GM21825 (cell line): ENCODE measurements at regions not wholly inside any gene's neighbourhood (a gene's known extent, or its start where the extent isn't known, plus 50 kb on each side); places are given as distances from the start of the nearest gene placed in this dataset.
"Not testable (repeated sequence)": the region's sequence is repeated elsewhere in the genome, so short reads cannot be mapped to it uniquely, and the experiment has no call there.

ENCODE experiments used
- ATAC-seq: cut with Tn5 transposase; IDR thresholded peaks from one replicate; pipeline ENCODE4 v1.9.1; 2021; ENCODE audit warnings: mild to moderate bottlenecking, moderate library complexity; ENCODE audit not compliant: unreplicated experiment

DNA sequence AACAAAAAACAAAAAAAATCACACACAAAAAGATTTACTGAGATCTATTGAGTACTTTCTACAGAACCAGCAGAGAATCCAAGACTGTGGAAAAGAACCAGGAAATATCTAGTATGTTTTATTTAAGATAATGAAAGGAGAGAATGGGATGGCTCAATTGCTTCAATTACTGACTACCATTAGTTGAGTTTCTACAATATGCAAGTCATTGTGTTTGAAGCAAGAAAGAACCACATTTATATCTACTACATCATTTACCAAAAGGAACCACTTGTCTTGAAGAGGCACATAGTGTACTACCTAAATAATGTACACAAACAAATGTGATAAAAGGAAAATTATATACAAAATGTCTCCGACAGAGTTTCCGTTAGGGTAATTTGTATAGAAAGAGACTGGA lies 325.9 kb upstream of the TNC start:
- no peak for ATAC-seq

DNA sequence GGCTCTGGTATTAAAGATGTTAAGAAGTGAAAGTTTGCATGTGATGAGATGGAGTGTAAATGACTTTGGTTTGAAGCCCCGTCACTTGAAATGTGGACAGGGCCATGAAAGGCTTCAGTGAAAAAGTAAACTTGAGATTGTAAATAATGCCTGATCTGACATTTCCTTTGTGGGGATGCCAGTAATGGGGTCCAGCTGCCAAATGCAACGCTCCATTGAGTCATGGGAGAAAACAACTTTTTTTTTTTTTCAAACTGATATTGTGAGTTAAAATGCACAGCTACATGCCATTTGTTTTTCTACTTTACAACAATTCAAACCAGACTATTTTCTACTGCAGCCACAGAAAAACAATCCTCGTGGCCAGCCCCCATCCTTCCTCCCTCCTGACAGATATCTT lies 327.0 kb upstream of the TNC start:
- no peak for ATAC-seq

GRCh38 chr9:115445655-115446054 lies 327.7 kb upstream of the TNC start:
- ATAC-seq: no peak

GRCh38 chr9:115456515-115456914 lies 338.6 kb upstream of the TNC start:
- no peak for ATAC-seq

GRCh38 chr9:115461280-115461679 lies 343.3 kb upstream of the TNC start:
- no peak for ATAC-seq

GRCh38 chr9:115462623-115463022 lies 344.7 kb upstream of the TNC start:
- no peak for ATAC-seq

DNA sequence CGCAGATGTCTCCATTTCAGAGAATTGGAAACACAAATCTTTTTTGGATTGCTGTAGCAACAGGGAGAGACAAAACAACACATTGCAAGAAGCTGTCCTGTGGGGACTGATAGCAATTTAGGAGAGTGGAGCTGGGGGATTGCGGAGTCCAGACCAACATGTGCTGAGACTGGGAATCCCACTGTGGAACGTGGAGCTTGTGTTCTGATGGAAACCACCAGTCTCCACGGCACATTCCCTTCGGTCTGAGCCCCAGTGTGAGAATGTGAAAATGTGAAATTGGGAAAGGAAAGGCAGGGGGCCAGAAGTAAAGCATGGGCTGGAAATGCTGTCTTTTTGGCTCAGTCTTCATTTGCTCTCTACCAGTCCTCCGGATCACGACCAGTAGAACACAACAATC lies 348.8 kb upstream of the TNC start:
- no peak for ATAC-seq

- no peak for ATAC-seq
Observed at GRCh38 chr9:115469841-115470240, 351.9 kb upstream of the TNC start.

- not testable (repeated sequence) for ATAC-seq
Observed at GRCh38 chr9:115473032-115473431, 355.1 kb upstream of the TNC start.

DNA sequence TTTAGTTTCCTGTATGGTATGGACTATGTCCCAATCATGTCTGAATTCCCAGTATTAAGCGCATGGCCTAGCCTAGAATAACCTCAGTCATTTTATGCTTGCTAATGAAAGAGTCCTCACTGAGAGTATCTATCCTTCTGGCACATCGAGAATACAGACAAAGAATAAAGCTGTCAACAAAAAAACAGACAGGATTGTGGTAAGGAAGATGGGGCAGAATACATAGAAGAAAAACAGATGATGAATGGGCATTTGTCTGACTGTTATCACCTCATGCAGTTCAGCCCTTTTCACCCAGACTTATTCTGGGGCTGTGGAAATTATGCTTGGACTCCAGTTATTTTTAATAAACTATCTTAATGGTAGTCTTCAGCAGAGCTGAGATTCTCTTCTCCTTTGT lies 363.8 kb upstream of the TNC start:
- no peak for ATAC-seq

- no peak for ATAC-seq
Observed at GRCh38 chr9:115482747-115483146, 364.8 kb upstream of the TNC start.

- ATAC-seq: no peak
Observed at GRCh38 chr9:115492869-115493268, 374.9 kb upstream of the TNC start.

DNA sequence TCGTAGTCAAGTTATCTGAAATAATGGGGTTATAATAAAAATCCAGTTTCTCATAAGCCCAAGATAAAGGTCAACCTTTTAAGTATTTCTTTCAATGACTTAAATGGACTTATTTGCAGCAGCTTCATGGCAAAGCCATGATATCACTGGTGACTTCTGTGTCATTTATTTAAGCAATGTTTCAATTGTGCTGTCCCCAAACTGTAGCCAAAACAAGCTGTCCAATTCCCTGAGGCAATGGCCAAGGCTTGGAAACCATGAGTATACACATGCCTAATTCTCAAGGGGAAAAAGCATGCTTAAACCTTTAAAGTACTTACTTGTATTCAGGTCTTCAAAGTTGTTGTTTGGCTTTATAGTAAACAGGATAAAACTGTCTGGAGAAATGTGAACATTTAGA lies 376.4 kb upstream of the TNC start:
- ATAC-seq: no peak

DNA sequence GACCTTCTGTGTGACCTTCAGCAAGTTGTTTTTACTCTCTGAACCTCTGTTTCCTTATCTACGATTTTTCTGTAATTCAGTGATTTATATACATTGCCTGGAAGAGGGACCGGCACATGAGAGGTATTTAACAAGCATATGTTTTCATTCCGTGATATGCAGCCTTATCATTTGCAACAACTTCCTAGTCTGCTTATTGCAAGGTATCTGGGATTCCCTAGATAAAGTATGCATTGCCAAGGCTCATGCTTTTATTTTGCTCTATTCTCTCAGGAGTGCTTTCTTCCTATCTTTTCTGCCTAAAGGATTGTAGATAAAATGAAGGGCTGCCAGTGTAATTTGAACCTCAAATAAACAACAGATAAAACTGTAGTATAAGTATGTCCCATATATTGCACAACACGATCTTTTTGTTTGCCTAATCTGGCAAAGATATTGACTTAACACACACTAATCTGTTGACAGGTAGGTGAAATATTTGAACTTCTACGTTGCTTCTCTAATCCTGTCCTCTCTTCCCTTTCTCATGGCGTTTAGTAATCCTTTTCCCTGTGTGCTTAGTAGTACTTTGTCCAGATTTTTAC lies 377.2 kb upstream of the TNC start:
- no peak for ATAC-seq

GRCh38 chr9:115495836-115496235 lies 377.9 kb upstream of the TNC start:
- no peak for ATAC-seq

GRCh38 chr9:115498303-115498702 lies 380.3 kb upstream of the TNC start:
- ATAC-seq: no peak

GRCh38 chr9:115507148-115507547 lies 389.2 kb upstream of the TNC start:
- no peak for ATAC-seq

DNA sequence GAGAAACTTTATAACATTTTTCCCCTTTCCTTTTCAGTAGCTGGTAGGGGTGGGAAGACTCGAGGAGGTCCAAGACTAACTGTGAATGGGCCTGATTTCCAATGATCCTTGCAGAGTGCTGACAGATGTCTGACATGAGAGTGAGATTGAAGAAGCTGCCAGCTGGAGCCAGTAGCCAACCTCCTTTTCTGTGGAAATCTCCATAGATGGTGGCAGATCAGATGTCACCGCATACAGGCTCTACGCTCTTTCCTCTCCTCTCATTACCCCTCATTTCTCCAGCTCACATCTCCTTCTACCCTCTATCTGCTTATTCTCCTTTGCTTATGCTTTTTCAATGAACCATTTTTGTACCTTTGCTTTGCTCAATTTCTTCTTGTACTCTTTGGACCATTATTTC lies 395.2 kb upstream of the TNC start:
- no peak for ATAC-seq

GRCh38 chr9:115514454-115514853 lies 396.5 kb upstream of the TNC start:
- no peak for ATAC-seq

DNA sequence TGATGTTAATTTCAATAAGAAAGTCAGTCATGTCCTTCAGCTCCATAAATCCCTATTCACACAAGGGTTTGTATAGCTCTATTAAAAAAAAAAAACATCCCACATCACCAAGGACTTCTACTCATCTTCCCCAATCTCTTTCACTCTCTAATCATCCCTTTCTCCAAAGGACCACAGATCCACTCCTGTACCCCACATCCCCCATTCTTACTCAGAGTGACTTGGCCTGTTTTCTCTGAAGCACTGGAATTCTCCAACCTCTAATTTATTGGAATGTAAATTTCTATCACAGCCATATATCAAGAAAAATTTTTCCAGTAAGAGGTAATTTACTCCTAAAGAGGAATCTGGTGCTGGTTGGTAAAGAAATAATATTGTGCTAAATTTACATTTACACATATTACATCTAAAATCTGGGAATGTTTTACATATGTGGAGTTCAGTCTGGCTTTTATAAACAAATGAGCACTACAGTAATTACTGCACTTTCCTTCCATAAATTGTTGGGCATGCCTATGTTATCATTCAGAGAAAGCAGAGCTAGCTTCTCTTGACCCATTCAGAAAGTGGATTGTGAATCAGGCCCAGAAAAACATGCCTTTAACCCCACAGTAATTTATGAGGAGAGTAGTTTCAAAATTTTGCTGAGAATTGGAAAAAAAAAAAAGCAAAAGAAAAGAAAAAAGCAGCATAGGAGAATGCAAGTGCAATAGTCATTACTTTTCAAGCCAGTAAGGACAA lies 399.5 kb upstream of the TNC start:
- ATAC-seq: no peak

DNA sequence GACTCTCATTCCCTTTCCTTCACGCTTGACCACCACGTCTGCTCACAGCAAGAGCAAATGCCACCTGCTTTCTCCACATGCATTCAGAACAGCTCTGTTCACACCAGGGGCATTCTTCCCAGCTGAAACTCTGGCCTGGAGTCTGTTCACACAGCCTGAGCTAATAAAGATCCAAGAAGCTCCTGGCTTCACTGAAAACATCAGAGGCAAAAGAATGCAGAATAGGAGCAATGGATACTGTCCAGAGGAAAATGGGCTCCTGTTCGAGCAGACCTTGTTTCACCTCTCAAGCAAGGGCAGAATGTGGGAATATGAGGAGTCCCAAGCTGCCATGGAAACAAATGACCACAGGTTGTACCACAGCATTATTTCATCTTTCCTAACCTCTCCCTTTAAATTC lies 402.7 kb upstream of the TNC start:
- ATAC-seq: no peak

GRCh38 chr9:115522912-115523311 lies 405.0 kb upstream of the TNC start:
- no peak for ATAC-seq
